ENCODE measurements at regions not wholly inside any gene's neighbourhood (a gene's known extent, or its start where the extent isn't known, plus 50 kb on each side); places are given as distances from the start of the nearest gene placed in this dataset.
"Not testable (repeated sequence)": the region's sequence is repeated elsewhere in the genome, so short reads cannot be mapped to it uniquely, and the experiment has no call there.

DNA sequence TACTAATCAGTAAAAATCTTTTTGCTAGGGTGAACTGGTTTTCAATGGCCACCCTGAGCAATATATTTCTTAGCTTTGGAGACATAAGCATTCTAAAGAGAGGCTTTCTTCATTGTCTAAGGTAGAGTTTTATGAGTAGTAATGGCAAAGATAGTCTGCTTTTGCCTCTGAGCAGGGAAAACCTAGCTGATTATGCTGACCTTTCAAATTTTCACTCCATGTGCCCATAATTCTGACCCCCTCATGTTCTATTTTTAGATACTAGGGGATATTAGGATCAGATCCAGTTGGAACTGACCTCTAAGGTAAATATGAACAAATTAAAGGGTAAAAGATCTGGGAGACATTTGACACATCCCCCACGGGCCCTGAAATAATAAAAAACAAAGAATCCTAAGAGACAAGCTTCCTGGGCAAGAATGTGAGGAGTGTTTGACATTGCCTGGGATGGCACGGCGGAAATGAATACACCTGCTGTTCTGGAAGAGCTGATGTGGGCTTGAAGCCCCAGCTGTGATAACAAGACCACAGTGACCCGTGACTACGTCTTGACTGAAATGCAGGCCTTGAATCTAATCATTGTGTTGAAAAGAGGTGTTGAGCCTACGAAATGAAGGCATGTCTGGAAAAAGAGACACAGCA is 392.1 kb upstream of the FRG1 start:
- no peak overlapping the region for H3K4me2 ChIP-seq (ENCODE audit: low read length, poor library complexity, severe bottlenecking)
- WGBS: 85% methylated on average over 5 of the region's 6 CpGs
- H3K27me3 ChIP-seq (ENCODE audit: control insufficient read depth in 1 of 2, insufficient read depth in 1 of 2, low read length in 2 of 2): no peaks in the 10 kb centered on the region
- H4K91ac ChIP-seq (ENCODE audit: low read length): no peak overlapping the region
- no peak overlapping the region for H2BK12ac ChIP-seq (ENCODE audit: low read length in 2 of 2)
- no peak overlapping the region for H2BK5ac ChIP-seq (ENCODE audit: low read depth, low read length, poor library complexity, severe bottlenecking)
- DNase-seq: no peak
- H3K9me3 ChIP-seq (ENCODE audit: control insufficient read depth, low read length): peaks cover 20% of the 10 kb centered on the region
- H3K4me3 ChIP-seq (ENCODE audit: insufficient read depth in 1 of 2, low read depth in 1 of 2, low read length in 2 of 2): no peak overlapping the region
- H2AFZ ChIP-seq (ENCODE audit: low read depth, low read length): no peak overlapping the region
- no peaks in the 10 kb centered on the region for H3K36me3 ChIP-seq (ENCODE audit: control insufficient read depth in 1 of 2, insufficient read depth in 2 of 2, low read depth in 1 of 2, low read length in 2 of 2)
- H3K4me1 ChIP-seq (ENCODE audit: control insufficient read depth, insufficient read depth, low read depth, low read length): no peaks in the 10 kb centered on the region
- H3K18ac ChIP-seq (ENCODE audit: low read depth in 1 of 2, low read length in 2 of 2): no peak overlapping the region
- H3K9ac ChIP-seq (ENCODE audit: low read length): no peak overlapping the region
- no peak overlapping the region for H2BK120ac ChIP-seq (ENCODE audit: low read depth, low read length)
- no peak overlapping the region for H2AK5ac ChIP-seq (ENCODE audit: low read length, severe bottlenecking)
- no peak overlapping the region for H2BK15ac ChIP-seq (ENCODE audit: low read depth, poor library complexity, severe bottlenecking)
- no peak overlapping the region for H3K23ac ChIP-seq (ENCODE audit: low read length in 2 of 2)
- H3K79me1 ChIP-seq (replicated peaks; ENCODE audit: low read length, poor library complexity, severe bottlenecking): no peaks in the 10 kb centered on the region
- H3K14ac ChIP-seq (ENCODE audit: low read length in 2 of 2): no peak overlapping the region
- no peak overlapping the region for H3K4ac ChIP-seq (ENCODE audit: low read depth in 1 of 2, low read length in 2 of 2)
- no peak overlapping the region for H3K27ac ChIP-seq (ENCODE audit: low read length, poor library complexity, severe bottlenecking)
- no peak overlapping the region for H4K8ac ChIP-seq (ENCODE audit: low read length)

DNA sequence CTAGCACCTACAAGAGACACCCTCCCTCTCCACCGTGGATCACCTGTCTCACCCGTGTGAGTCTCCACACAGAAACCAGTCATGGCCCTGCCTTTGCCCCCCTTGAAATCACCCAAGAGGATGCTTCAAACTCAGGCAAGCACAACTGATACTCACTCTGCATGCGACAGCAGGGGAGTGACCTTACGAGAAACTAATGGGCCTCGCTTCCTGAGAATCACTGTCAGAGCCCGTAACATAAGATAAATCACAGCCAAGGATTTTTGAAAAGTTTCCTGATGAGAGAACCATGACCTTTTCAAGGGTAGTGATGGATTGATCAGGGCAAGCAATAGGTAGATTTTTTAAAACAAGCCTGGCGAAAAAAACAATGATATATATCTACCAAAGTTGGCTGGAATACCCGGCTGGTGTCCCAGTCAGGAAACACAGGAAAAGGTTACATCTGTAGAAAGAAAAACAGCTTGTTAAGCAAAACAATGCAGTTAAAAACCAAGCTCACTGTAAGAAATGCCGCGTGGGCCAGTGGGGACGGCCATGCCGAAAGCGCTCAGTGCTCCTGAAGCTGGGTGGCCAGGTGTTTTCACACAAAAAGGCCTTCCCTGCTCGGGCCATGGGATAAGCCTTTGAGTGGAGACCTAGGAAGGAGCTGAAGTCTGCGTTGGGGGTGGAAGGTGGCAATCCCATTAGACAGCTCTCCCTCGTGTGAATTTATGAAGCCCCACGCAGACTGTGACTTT is 388.6 kb upstream of the FRG1 start:
- not testable (repeated sequence) for H2BK120ac ChIP-seq (ENCODE audit: low read depth, low read length); H2AFZ ChIP-seq (ENCODE audit: low read depth, low read length); H2BK15ac ChIP-seq (ENCODE audit: low read depth, poor library complexity, severe bottlenecking); H3K4me1 ChIP-seq (ENCODE audit: control insufficient read depth, insufficient read depth, low read depth, low read length); H3K18ac ChIP-seq (ENCODE audit: low read depth in 1 of 2, low read length in 2 of 2); H3K36me3 ChIP-seq (ENCODE audit: control insufficient read depth in 1 of 2, insufficient read depth in 2 of 2, low read depth in 1 of 2, low read length in 2 of 2); H2BK12ac ChIP-seq (ENCODE audit: low read length in 2 of 2); H4K91ac ChIP-seq (ENCODE audit: low read length); H3K4ac ChIP-seq (ENCODE audit: low read depth in 1 of 2, low read length in 2 of 2); H3K27me3 ChIP-seq (ENCODE audit: control insufficient read depth in 1 of 2, insufficient read depth in 1 of 2, low read length in 2 of 2); H3K4me2 ChIP-seq (ENCODE audit: low read length, poor library complexity, severe bottlenecking); H2AK5ac ChIP-seq (ENCODE audit: low read length, severe bottlenecking); H3K79me1 ChIP-seq (replicated peaks; ENCODE audit: low read length, poor library complexity, severe bottlenecking); H3K27ac ChIP-seq (ENCODE audit: low read length, poor library complexity, severe bottlenecking); H2BK5ac ChIP-seq (ENCODE audit: low read depth, low read length, poor library complexity, severe bottlenecking); H3K14ac ChIP-seq (ENCODE audit: low read length in 2 of 2); H3K23ac ChIP-seq (ENCODE audit: low read length in 2 of 2); DNase-seq; H3K9me3 ChIP-seq (ENCODE audit: control insufficient read depth, low read length); H3K4me3 ChIP-seq (ENCODE audit: insufficient read depth in 1 of 2, low read depth in 1 of 2, low read length in 2 of 2); H4K8ac ChIP-seq (ENCODE audit: low read length); H3K9ac ChIP-seq (ENCODE audit: low read length)
- WGBS: 88% methylated on average over 15 of the region's 17 CpGs

DNA sequence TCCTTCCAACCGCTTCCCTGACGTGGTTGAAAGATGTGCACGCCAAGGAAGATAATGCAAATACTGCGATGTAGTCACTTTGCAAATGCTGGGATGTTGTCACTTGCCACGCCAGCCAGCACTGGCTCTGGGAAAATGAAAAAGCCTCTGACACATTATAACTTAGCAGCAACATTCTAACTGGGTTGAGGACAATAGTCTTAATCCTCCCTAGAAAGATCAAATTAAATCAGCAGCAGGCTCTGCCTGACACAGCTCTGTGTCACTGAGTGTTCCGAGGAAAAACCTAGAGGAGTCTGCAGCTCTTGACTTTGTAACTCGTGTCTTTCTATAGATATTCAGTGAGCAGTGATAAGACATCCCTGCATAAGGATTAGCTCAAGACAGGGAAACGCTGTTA is 380.1 kb upstream of the FRG1 start:
- H3K36me3 ChIP-seq (ENCODE audit: control insufficient read depth in 1 of 2, insufficient read depth in 2 of 2, low read depth in 1 of 2, low read length in 2 of 2); H2BK120ac ChIP-seq (ENCODE audit: low read depth, low read length); H3K4me1 ChIP-seq (ENCODE audit: control insufficient read depth, insufficient read depth, low read depth, low read length); H2BK5ac ChIP-seq (ENCODE audit: low read depth, low read length, poor library complexity, severe bottlenecking); H2AFZ ChIP-seq (ENCODE audit: low read depth, low read length); H3K4me3 ChIP-seq (ENCODE audit: insufficient read depth in 1 of 2, low read depth in 1 of 2, low read length in 2 of 2); H3K23ac ChIP-seq (ENCODE audit: low read length in 2 of 2); H4K91ac ChIP-seq (ENCODE audit: low read length); H3K27ac ChIP-seq (ENCODE audit: low read length, poor library complexity, severe bottlenecking); H3K9me3 ChIP-seq (ENCODE audit: control insufficient read depth, low read length); H3K9ac ChIP-seq (ENCODE audit: low read length); H2AK5ac ChIP-seq (ENCODE audit: low read length, severe bottlenecking); H4K8ac ChIP-seq (ENCODE audit: low read length); H3K4ac ChIP-seq (ENCODE audit: low read depth in 1 of 2, low read length in 2 of 2); DNase-seq; H3K14ac ChIP-seq (ENCODE audit: low read length in 2 of 2); H2BK12ac ChIP-seq (ENCODE audit: low read length in 2 of 2); H2BK15ac ChIP-seq (ENCODE audit: low read depth, poor library complexity, severe bottlenecking); H3K27me3 ChIP-seq (ENCODE audit: control insufficient read depth in 1 of 2, insufficient read depth in 1 of 2, low read length in 2 of 2); H3K18ac ChIP-seq (ENCODE audit: low read depth in 1 of 2, low read length in 2 of 2); H3K79me1 ChIP-seq (replicated peaks; ENCODE audit: low read length, poor library complexity, severe bottlenecking); H3K4me2 ChIP-seq (ENCODE audit: low read length, poor library complexity, severe bottlenecking): not testable (repeated sequence)
- WGBS: 86% methylated on average over 5 of the region's 8 CpGs

DNA sequence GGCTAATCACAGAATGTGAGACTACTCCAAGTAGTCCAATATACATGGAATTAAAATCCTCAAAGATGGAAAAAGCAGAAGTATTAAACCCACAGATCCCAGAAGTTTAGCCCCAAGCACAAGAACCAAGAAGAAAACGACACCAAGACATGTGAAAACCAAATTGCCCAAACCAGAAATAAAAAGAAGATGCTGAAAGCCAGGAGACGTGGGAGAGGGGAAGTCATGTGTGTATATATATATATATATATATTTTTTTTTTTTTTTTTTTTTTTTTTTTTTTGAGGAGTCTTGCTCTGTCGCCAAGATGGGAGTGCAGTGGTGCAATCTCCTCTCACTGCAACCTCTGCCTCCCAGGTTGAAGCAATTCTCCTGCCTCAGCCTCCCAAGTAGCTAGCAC is 376.9 kb upstream of the FRG1 start:
- H3K23ac ChIP-seq (ENCODE audit: low read length in 2 of 2); H4K8ac ChIP-seq (ENCODE audit: low read length); H2BK15ac ChIP-seq (ENCODE audit: low read depth, poor library complexity, severe bottlenecking); H2BK5ac ChIP-seq (ENCODE audit: low read depth, low read length, poor library complexity, severe bottlenecking); DNase-seq; H3K4me2 ChIP-seq (ENCODE audit: low read length, poor library complexity, severe bottlenecking); H3K36me3 ChIP-seq (ENCODE audit: control insufficient read depth in 1 of 2, insufficient read depth in 2 of 2, low read depth in 1 of 2, low read length in 2 of 2); H3K9ac ChIP-seq (ENCODE audit: low read length); H2BK12ac ChIP-seq (ENCODE audit: low read length in 2 of 2); H2AK5ac ChIP-seq (ENCODE audit: low read length, severe bottlenecking); H3K27ac ChIP-seq (ENCODE audit: low read length, poor library complexity, severe bottlenecking); H3K27me3 ChIP-seq (ENCODE audit: control insufficient read depth in 1 of 2, insufficient read depth in 1 of 2, low read length in 2 of 2); H3K4me1 ChIP-seq (ENCODE audit: control insufficient read depth, insufficient read depth, low read depth, low read length); H3K9me3 ChIP-seq (ENCODE audit: control insufficient read depth, low read length); H3K14ac ChIP-seq (ENCODE audit: low read length in 2 of 2); H2BK120ac ChIP-seq (ENCODE audit: low read depth, low read length); H3K4me3 ChIP-seq (ENCODE audit: insufficient read depth in 1 of 2, low read depth in 1 of 2, low read length in 2 of 2); H3K4ac ChIP-seq (ENCODE audit: low read depth in 1 of 2, low read length in 2 of 2); H4K91ac ChIP-seq (ENCODE audit: low read length); H2AFZ ChIP-seq (ENCODE audit: low read depth, low read length); H3K18ac ChIP-seq (ENCODE audit: low read depth in 1 of 2, low read length in 2 of 2); H3K79me1 ChIP-seq (replicated peaks; ENCODE audit: low read length, poor library complexity, severe bottlenecking): not testable (repeated sequence)
- no CpG with 5 or more reads among the region's 3 CpGs for WGBS
